OCI-LY1 (cell line): ENCODE measurements at regions not wholly inside any gene's neighbourhood (a gene's known extent, or its start where the extent isn't known, plus 50 kb on each side); places are given as distances from the start of the nearest gene placed in this dataset.
"Not testable (repeated sequence)": the region's sequence is repeated elsewhere in the genome, so short reads cannot be mapped to it uniquely, and the experiment has no call there.

Experiments
- H2AFZ ChIP-seq: fragments of 200-600 bp; sonication (generic), shearing (Covaris generic); 2 replicates; pipeline ENCODE4 v1.6.0; 2014; ENCODE audit warnings: antibody characterized with exemption, mild to moderate bottlenecking, low read length
- H3F3A ChIP-seq: fragments of 200-600 bp; sonication (generic), shearing (Covaris generic); 2 replicates; pipeline ENCODE4 v1.6.0; 2014; ENCODE audit warnings: mild to moderate bottlenecking, antibody characterized with exemption, low read length, moderate library complexity; ENCODE audit not compliant: insufficient read depth
- H3K27ac ChIP-seq: fragments of 200-600 bp; sonication (generic); 2 replicates; pipeline ENCODE4 v1.5.1; 2014; ENCODE audit warnings: low read length, mixed run types, mild to moderate bottlenecking, low read depth; ENCODE audit not compliant: poor library complexity, severe bottlenecking
- H3K27me3 ChIP-seq: fragments of 200-600 bp; sonication (generic); 2 replicates; pipeline ENCODE4 v1.6.0; 2014; ENCODE audit warnings: antibody characterized with exemption, mild to moderate bottlenecking, low read length, moderate library complexity; ENCODE audit not compliant: insufficient read depth
- H3K36me3 ChIP-seq: fragments of 200-600 bp; sonication (generic); 2 replicates; pipeline ENCODE4 v1.6.1; 2014; ENCODE audit warnings: mild to moderate bottlenecking, antibody characterized with exemption, low read length, moderate library complexity, mixed read lengths; ENCODE audit not compliant: insufficient read depth
- H3K4me1 ChIP-seq: fragments of 200-600 bp; sonication (generic); 2 replicates; pipeline ENCODE4 v1.5.1; 2014; ENCODE audit warnings: mild to moderate bottlenecking, low read length, moderate library complexity; ENCODE audit not compliant: insufficient read depth, severe bottlenecking
- H3K4me2 ChIP-seq: fragments of 200-600 bp; sonication (generic), shearing (Covaris generic); 2 replicates; pipeline ENCODE4 v1.6.1; 2014; ENCODE audit warnings: low read length
- H3K4me3 ChIP-seq: fragments of 200-600 bp; sonication (generic); 2 replicates; pipeline ENCODE4 v1.5.1; 2014; ENCODE audit warnings: low read length, low read depth, mild to moderate bottlenecking, mixed read lengths; ENCODE audit not compliant: poor library complexity, severe bottlenecking
- H3K79me2 ChIP-seq: fragments of 200-600 bp; shearing (Covaris generic); 2 replicates; pipeline ENCODE4 v1.6.1; 2016; ENCODE audit warnings: mixed run types, low read length, mixed read lengths; ENCODE audit not compliant: insufficient read depth
- H3K9ac ChIP-seq: fragments of 200-600 bp; sonication (generic), shearing (Covaris generic); 2 replicates; pipeline ENCODE4 v1.6.1; 2014; ENCODE audit warnings: mild to moderate bottlenecking, low read length, mixed read lengths
- H3K9me2 ChIP-seq: fragments of 200-600 bp; sonication (generic), shearing (Covaris generic); 2 replicates; pipeline ENCODE4 v1.6.1; 2014; ENCODE audit warnings: low read depth, mild to moderate bottlenecking, low read length, mixed read lengths
- H3K9me3 ChIP-seq: fragments of 200-600 bp; shearing (Covaris generic); 2 replicates; pipeline ENCODE4 v1.6.1; 2014; ENCODE audit warnings: low read length, mixed read lengths
- H4K20me1 ChIP-seq: fragments of 200-600 bp; sonication (generic), shearing (Covaris generic); 2 replicates; pipeline ENCODE4 v1.6.0; 2016; ENCODE audit warnings: mild to moderate bottlenecking, low read length; ENCODE audit not compliant: insufficient read depth
- EZH2 ChIP-seq: fragments of 200-600 bp; sonication (generic), shearing (Covaris generic); IDR thresholded peaks from 2 replicates; pipeline ENCODE4 v1.8.0; 2017; ENCODE audit warnings: borderline replicate concordance, mixed run types, mild to moderate bottlenecking, antibody characterized with exemption, low read length, moderate library complexity, mixed read lengths
- TF ChIP-seq, protein P1 (sequence below): fragments of 200-600 bp; sonication (generic), shearing (Covaris generic); IDR thresholded peaks from 2 replicates; pipeline ENCODE4 v1.5.1; 2017; ENCODE audit warnings: mild to moderate bottlenecking, antibody characterized with exemption, low read length, moderate library complexity, mixed read lengths

DNA sequence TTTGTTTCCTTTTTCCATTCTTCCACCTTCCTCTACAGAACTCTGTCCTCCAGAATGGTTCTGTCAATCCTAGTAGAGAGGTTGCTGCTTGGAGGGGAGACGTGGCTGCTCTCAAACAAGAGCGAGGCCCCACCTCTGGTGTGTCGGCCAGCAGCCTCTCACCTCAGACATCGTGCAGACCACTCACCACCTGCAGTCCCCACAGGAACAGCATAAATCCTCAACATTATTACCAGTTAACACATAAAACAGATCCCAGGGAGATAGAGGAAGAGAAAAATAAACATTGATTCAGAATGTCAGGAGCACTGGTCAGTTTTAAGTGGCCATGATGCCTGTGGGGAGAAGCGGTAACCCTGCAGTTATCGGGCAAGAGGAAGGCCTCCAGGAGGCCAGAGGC, 485.9 kb upstream of the DPP6 start:
- peaks cover 7% of the 10 kb centered on the region; the same call in 1 of the 2 replicates for H3K9me3 ChIP-seq
- no peak for TF ChIP-seq EZH2
- TF ChIP-seq, protein P1, sequence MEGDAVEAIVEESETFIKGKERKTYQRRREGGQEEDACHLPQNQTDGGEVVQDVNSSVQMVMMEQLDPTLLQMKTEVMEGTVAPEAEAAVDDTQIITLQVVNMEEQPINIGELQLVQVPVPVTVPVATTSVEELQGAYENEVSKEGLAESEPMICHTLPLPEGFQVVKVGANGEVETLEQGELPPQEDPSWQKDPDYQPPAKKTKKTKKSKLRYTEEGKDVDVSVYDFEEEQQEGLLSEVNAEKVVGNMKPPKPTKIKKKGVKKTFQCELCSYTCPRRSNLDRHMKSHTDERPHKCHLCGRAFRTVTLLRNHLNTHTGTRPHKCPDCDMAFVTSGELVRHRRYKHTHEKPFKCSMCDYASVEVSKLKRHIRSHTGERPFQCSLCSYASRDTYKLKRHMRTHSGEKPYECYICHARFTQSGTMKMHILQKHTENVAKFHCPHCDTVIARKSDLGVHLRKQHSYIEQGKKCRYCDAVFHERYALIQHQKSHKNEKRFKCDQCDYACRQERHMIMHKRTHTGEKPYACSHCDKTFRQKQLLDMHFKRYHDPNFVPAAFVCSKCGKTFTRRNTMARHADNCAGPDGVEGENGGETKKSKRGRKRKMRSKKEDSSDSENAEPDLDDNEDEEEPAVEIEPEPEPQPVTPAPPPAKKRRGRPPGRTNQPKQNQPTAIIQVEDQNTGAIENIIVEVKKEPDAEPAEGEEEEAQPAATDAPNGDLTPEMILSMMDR: no peak
- H4K20me1 ChIP-seq: no peaks in the 10 kb centered on the region
- H3K27ac ChIP-seq: no peak overlapping the region
- H2AFZ ChIP-seq: no peak overlapping the region
- H3K36me3 ChIP-seq: no peaks in the 10 kb centered on the region
- no peak overlapping the region for H3K4me3 ChIP-seq
- H3K4me2 ChIP-seq: no peak overlapping the region
- H3K79me2 ChIP-seq: no peaks in the 10 kb centered on the region
- no peaks in the 10 kb centered on the region for H3K9me2 ChIP-seq
- H3K27me3 ChIP-seq: no peaks in the 10 kb centered on the region
- H3F3A ChIP-seq: no peaks in the 10 kb centered on the region
- H3K9ac ChIP-seq: no peak overlapping the region
- H3K4me1 ChIP-seq: no peaks in the 10 kb centered on the region

DNA sequence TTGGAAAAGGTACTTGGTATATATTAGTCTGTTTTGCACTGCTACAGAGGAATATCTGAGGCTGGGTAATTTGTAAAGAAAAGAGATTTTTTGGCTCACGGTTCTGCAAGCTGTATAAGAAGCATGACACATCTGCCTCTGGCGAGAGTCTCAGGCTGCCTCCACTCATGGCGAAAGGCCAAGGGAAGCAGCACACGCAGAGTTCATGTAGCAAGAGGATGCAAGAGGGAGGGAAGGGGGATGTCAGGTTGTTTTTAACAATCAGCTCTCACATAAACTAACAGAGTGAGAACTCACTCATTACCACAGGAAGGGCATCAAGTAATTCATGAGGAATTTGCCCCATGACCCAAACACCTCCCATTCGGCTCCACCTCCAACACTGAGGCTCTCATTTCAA, 484.8 kb upstream of the DPP6 start:
- Histone ChIP-seq H3K9ac (no peak overlapping the region), H3K4me1 (no peaks in the 10 kb centered on the region), H3K27ac (no peak overlapping the region), H3K79me2 (no peaks in the 10 kb centered on the region), H4K20me1 (no peaks in the 10 kb centered on the region), H3K9me2 (no peaks in the 10 kb centered on the region), H3K4me3 (no peak overlapping the region), H3K4me2 (no peak overlapping the region), H3F3A (no peaks in the 10 kb centered on the region), H3K9me3 (peaks cover 7% of the 10 kb centered on the region; the same call in 1 of the 2 replicates), H3K27me3 (no peaks in the 10 kb centered on the region), H3K36me3 (no peaks in the 10 kb centered on the region), H2AFZ (no peak overlapping the region)
- TF ChIP-seq EZH2: no peak
- TF ChIP-seq, protein P1: no peak

DNA sequence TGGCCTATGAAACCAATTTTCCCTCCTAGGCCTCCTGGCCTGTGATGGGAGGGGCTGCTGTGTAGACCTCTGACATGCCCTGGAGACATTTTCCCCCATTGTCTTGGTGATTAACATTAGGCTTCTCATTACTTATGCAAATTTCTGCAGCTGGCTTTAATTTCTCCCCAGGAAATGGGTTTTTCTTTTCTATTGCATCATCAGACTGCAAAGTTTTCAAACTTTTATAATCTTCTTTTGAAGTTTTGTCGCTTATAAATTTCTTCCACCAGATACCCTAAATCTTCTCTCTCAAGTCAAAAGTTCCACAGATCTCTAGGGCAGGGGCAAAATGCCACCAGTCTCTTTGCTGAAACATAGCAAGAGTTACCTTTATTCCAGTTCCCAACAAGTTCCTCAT, 482.7 kb upstream of the DPP6 start:
- not testable (repeated sequence) for H3K27me3 ChIP-seq, H2AFZ ChIP-seq, H3F3A ChIP-seq, H3K9me2 ChIP-seq, H3K4me1 ChIP-seq, H3K4me3 ChIP-seq, H3K9me3 ChIP-seq, H3K4me2 ChIP-seq, H3K27ac ChIP-seq, H3K36me3 ChIP-seq, H3K9ac ChIP-seq, H4K20me1 ChIP-seq, H3K79me2 ChIP-seq

DNA sequence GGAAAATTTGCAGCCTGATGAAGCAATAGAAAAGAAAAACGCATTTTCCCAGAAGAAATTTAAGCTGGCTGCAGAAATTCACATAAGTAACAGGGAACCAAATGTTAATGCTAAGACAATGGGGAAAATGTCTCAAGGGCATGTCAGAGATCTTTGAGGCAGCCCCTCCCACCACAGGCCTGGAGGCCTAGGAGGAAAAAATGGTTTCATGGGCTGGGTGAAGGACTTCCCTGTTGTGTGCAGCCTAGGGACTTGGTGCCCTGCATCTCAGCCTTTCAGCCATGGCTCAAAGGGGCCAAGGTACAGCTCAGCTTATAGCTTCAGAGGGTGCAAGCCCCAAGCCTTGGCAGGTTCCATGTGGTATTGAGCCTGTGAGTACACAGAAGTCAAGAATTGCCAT, 476.1 kb upstream of the DPP6 start:
- H4K20me1 ChIP-seq: no peaks in the 10 kb centered on the region
- no peak overlapping the region for H3K4me3 ChIP-seq
- H3K4me2 ChIP-seq: no peak overlapping the region
- no peaks in the 10 kb centered on the region for H3F3A ChIP-seq
- H3K9me2 ChIP-seq: 0 out of 2 replicates have a peak, but pooled peaks cover 4% of the 10 kb centered on the region
- no peaks in the 10 kb centered on the region for H3K4me1 ChIP-seq
- H3K27me3 ChIP-seq: no peaks in the 10 kb centered on the region
- peaks cover 4% of the 10 kb centered on the region; the same call in 1 of the 2 replicates for H3K9me3 ChIP-seq
- no peak overlapping the region for H3K9ac ChIP-seq
- no peak overlapping the region for H2AFZ ChIP-seq
- no peak for TF ChIP-seq EZH2
- TF ChIP-seq, protein P1: no peak
- no peaks in the 10 kb centered on the region for H3K79me2 ChIP-seq
- H3K36me3 ChIP-seq: no peaks in the 10 kb centered on the region
- H3K27ac ChIP-seq: no peak overlapping the region
